K562 (cell line): ENCODE measurements at regions not wholly inside any gene's neighbourhood (a gene's known extent, or its start where the extent isn't known, plus 50 kb on each side); places are given as distances from the start of the nearest gene placed in this dataset.

Experiments used
- ATAC-seq: fragments of 200-7000 bp; cut with Tn5 transposase; 3 replicates; pipeline ENCODE4 v1.9.1; 2020; ENCODE audit warnings: moderate library complexity
- BruUV-seq: library from RNA; stranded (reverse); fragments of 400-500 nt; replicated peaks from 2 replicates; lab custom pipeline; 2021; lab: Mats Ljungman, UMichigan
- CTCF ChIA-PET: fragments of 300-600 bp; formaldehyde crosslinking; extraction: SDS; loops from one replicate; lab custom pipeline; 2021; ENCODE audit warnings: low intra/inter-chr PET ratio; lab: Yijun Ruan, JAX
- POLR2A ChIA-PET: fragments of 300-600, 350-650 bp; sonication (Branson Sonifier 250); formaldehyde crosslinking; extraction: SDS; loops from one replicate; lab custom pipeline; 2021; ENCODE audit warnings: antibody characterized with exemption, inconsistent platforms; lab: Yijun Ruan, JAX
- DNase-seq, 4 experiments: peaks; one replicate each; pipeline versions ENCODE4 v3.0.0 to v3.0.0-alpha.2; 2011 to 2018; ENCODE audit warnings: low spot score in 3 of 4, mixed read lengths in 3 of 4; ENCODE audit errors: extremely low read depth in 1 of 4
- FAIRE-seq: peaks from 2 replicates; lab custom pipeline; 2011; peaks lifted over from hg19 to GRCh38; lab: Jason Lieb, UNC
- H2AFZ ChIP-seq: 2 replicates; pipeline ENCODE4 v1.6.0; 2011; ENCODE audit warnings: low read depth, low read length, control low read depth, inconsistent platforms
- H3K27ac ChIP-seq: fragments of 200-600 bp; 3 replicates; pipeline ENCODE4 v1.8.0; 2011; ENCODE audit warnings: low read depth, mild to moderate bottlenecking, control low read depth, inconsistent platforms, low read length, moderate library complexity, mixed read lengths; ENCODE audit errors: extremely low read depth
- H3K27me3 ChIP-seq, 2 experiments: fragments of 300-600 bp in 1 of 2; 2 replicates in 1 of 2; 3 replicates in 1 of 2; pipeline versions ENCODE4 v1.6.0 to v1.8.0; 2011; ENCODE audit warnings: inconsistent platforms in 2 of 2, low read length in 2 of 2, mild to moderate bottlenecking in 1 of 2, mixed read lengths in 1 of 2, moderate library complexity in 1 of 2; ENCODE audit not compliant: control insufficient read depth in 2 of 2, insufficient read depth in 2 of 2
- H3K36me3 ChIP-seq: fragments of 300-600 bp; 3 replicates; pipeline ENCODE4 v1.8.0; 2011; ENCODE audit warnings: mild to moderate bottlenecking, low read length, inconsistent platforms; ENCODE audit not compliant: control insufficient read depth, insufficient read depth
- H3K4me1 ChIP-seq, 2 experiments: fragments of 200-600 bp in 1 of 2; replicated peaks in 1 of 2; 2 replicates in 1 of 2; 3 replicates in 1 of 2; pipeline versions ENCODE4 v1.5.1 to v1.8.0; 2011; ENCODE audit warnings: inconsistent platforms in 2 of 2, low read length in 2 of 2, mild to moderate bottlenecking in 1 of 2, mixed read lengths in 1 of 2, moderate library complexity in 1 of 2; ENCODE audit not compliant: control insufficient read depth in 2 of 2, insufficient read depth in 2 of 2
- H3K4me2 ChIP-seq: 2 replicates; pipeline ENCODE4 v1.6.1; 2011; ENCODE audit warnings: low read length, control low read depth, inconsistent platforms, mixed read lengths; ENCODE audit not compliant: insufficient read depth
- H3K4me3 ChIP-seq: fragments of 200-600 bp; sonication (generic), shearing (Covaris generic); 2 replicates; pipeline ENCODE4 v1.5.1; 2016; ENCODE audit warnings: control low read depth, inconsistent platforms
- H3K79me2 ChIP-seq: fragments of 200-600 bp; 3 replicates; pipeline ENCODE4 v1.8.0; 2011; ENCODE audit warnings: low read length, inconsistent platforms; ENCODE audit not compliant: control insufficient read depth, insufficient read depth
- H3K9ac ChIP-seq, 2 experiments: 2 replicates each; pipeline versions ENCODE4 v1.6.0 to v1.6.1; 2011; ENCODE audit warnings: low read depth in 2 of 2, low read length in 2 of 2, control low read depth in 1 of 2, inconsistent platforms in 1 of 2, mild to moderate bottlenecking in 1 of 2, mixed read lengths in 1 of 2; ENCODE audit not compliant: insufficient read depth in 1 of 2
- H3K9me1 ChIP-seq: one replicate; pipeline ENCODE4 v1.6.0; 2011; ENCODE audit warnings: inconsistent platforms, mild to moderate bottlenecking, low read length, moderate library complexity; ENCODE audit not compliant: control insufficient read depth, insufficient read depth
- H3K9me3 ChIP-seq: replicated peaks from 2 replicates; pipeline ENCODE4 v1.5.1; 2011; ENCODE audit warnings: low read depth, low read length, inconsistent platforms; ENCODE audit not compliant: control insufficient read depth, insufficient read depth
- H4K20me1 ChIP-seq: replicated peaks from 2 replicates; pipeline ENCODE4 v1.6.1; 2011; ENCODE audit warnings: low read length, inconsistent platforms, mixed read lengths; ENCODE audit not compliant: control insufficient read depth, insufficient read depth
- ATF1 ChIP-seq, 2 experiments: fragments of 450-650 bp in 1 of 2; IDR thresholded peaks; 2 replicates each; pipeline ENCODE4 v1.6.1; 2016; ENCODE audit warnings: missing compliant biosample characterization in 1 of 2, missing genetic modification characterization in 1 of 2
- CBFA2T3 ChIP-seq: fragments of 450-650 bp; IDR thresholded peaks from 2 replicates; pipeline ENCODE4 v1.6.1; 2017
- HOXB6 ChIP-seq: fragments of 250-450 bp; sonication (Bioruptor Pico); IDR thresholded peaks from 2 replicates; pipeline ENCODE4 v1.5.1; 2022; ENCODE audit warnings: mild to moderate bottlenecking, borderline replicate concordance
- MBD2 ChIP-seq: sonication (generic); IDR thresholded peaks from 2 replicates; pipeline ENCODE4 v1.6.1; 2016; ENCODE audit warnings: low read depth, borderline replicate concordance
- MCM5 ChIP-seq: fragments of 450-650 bp; IDR thresholded peaks from 2 replicates; pipeline ENCODE4 v1.6.1; 2016; ENCODE audit warnings: low read depth
- SIN3A ChIP-seq, 2 experiments: fragments of 150-350 bp in 1 of 2; IDR thresholded peaks; 2 replicates each; pipeline ENCODE4 v1.6.1; 2011 to 2016; ENCODE audit warnings: borderline replicate concordance in 2 of 2, low read depth in 2 of 2, low read length in 2 of 2, mild to moderate bottlenecking in 2 of 2, moderate library complexity in 2 of 2; ENCODE audit not compliant: control insufficient read depth in 1 of 2
- SPI1 ChIP-seq: IDR thresholded peaks from 2 replicates; pipeline ENCODE4 v1.6.1; 2011; ENCODE audit warnings: low read depth, low read length, control low read depth, borderline replicate concordance
- TAF15 ChIP-seq: fragments of 200-400 bp; formaldehyde crosslinking; IDR thresholded peaks from 2 replicates; pipeline ENCODE4 v1.6.1; 2017; ENCODE audit warnings: mild to moderate bottlenecking, low read depth, low read length, moderate library complexity
- ZKSCAN8 ChIP-seq: fragments of 200-800 bp; sonication (Bioruptor generic); IDR thresholded peaks from 2 replicates; pipeline ENCODE4 v1.6.1; 2016; ENCODE audit warnings: missing genetic modification characterization, missing compliant biosample characterization
- ZNF280B ChIP-seq: fragments of 250-450 bp; sonication (Bioruptor Pico); IDR thresholded peaks from 2 replicates; pipeline ENCODE4 v1.5.1; 2021; ENCODE audit warnings: mild to moderate bottlenecking
- WGBS: fragments of 100-300 bp; shearing (Covaris generic); methylation state at CpG from one replicate; pipeline ENCODE4 v1.1.6; 2016; ENCODE audit warnings: low coverage, mixed read lengths; ENCODE audit not compliant: insufficient coverage; ENCODE audit errors: missing lambda C conversion rate; 5-methylcytosine and 5-hydroxymethylcytosine counted together
- in situ Hi-C: fragments of 300-500 bp; cut with MboI; formaldehyde crosslinking; loops from 4 replicates; pipeline ENCODE4 v1.15.0; 2018; ENCODE audit warnings: inconsistent platforms, mixed read lengths
- intact Hi-C: fragments of 100-400 bp; cut with micrococcal nuclease; formaldehyde crosslinking; loops from 2 replicates; pipeline ENCODE4 v1.14.2; 2022
- TF ChIP-seq, protein P1 (sequence below): fragments of 250-450 bp; sonication (Bioruptor Pico); IDR thresholded peaks from 2 replicates; pipeline ENCODE4 v1.6.1; 2021; ENCODE audit warnings: mild to moderate bottlenecking
- TF ChIP-seq, protein P2 (sequence below): fragments of 450-650 bp; IDR thresholded peaks from 2 replicates; pipeline ENCODE4 v1.6.1; 2017; ENCODE audit warnings: antibody characterized with exemption, mild to moderate bottlenecking
- TF ChIP-seq, protein P3 (sequence below): fragments of 250-450 bp; sonication (Bioruptor Pico); IDR thresholded peaks from 2 replicates; pipeline ENCODE4 v1.4.0; 2020; ENCODE audit warnings: mild to moderate bottlenecking, moderate library complexity

DNA sequence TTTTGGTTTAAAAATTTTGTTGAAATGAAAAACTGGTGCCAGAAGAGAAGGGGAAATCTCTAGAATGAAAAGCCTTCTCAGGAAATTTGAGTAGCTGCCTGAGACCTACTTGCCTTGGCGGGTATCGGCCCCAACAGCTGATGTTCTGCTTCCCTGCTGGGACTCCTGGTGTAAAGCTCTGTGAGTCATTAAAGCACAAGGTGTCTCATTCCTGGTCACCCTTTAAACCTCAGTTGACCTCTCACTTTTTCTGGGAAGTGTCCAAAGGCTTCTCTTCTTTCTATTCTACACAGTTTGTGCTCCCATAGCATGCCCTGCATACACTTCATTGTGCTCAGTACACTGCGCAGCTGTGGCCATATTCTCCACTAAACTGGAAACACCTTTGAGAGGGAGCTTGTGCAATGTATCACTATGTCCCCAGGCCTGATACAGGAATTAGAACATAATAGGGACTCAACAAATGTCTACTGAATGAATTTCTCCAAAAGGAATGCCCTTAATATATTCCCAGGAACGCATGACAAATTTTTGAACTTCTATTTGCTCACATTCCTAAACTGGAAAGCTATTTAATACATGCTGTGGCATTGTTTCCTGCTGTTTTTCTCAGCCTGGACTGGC is 303.9 kb downstream of the SDHAF3 start:
- ChIA-PET CTCF (no interaction called here), POLR2A (no interaction called here)
- Histone ChIP-seq H3K4me3 (no peak overlapping the region), H4K20me1 (no peaks in the 10 kb centered on the region), H3K27me3 (no peaks in the 10 kb centered on the region; a peak in 1 of 5 replicates), H2AFZ (no peak overlapping the region), H3K27ac (no peak overlapping the region), H3K9me3 (no peaks in the 10 kb centered on the region), H3K9ac (no peak overlapping the region), H3K4me1 (no peaks in the 10 kb centered on the region), H3K4me2 (no peak overlapping the region), H3K9me1 (no peaks in the 10 kb centered on the region), H3K36me3 (no peaks in the 10 kb centered on the region), H3K79me2 (no peaks in the 10 kb centered on the region)
- FAIRE-seq (no peak), DNase-seq (no peak), ATAC-seq (no peak)
- intact Hi-C loops (no loop called here), in situ Hi-C loops (no loop called here)
- BruUV-seq, result no TSS peak
- WGBS, result 1% methylated on average over 4 of the region's 4 CpGs
- no peak for TF ChIP-seq SIN3A (IDR thresholded peaks at IDR 0.05; ENCODE audit: borderline replicate concordance in 2 of 2, control insufficient read depth in 1 of 2, low read depth in 2 of 2, low read length in 2 of 2)
- TF ChIP-seq, protein P1, sequence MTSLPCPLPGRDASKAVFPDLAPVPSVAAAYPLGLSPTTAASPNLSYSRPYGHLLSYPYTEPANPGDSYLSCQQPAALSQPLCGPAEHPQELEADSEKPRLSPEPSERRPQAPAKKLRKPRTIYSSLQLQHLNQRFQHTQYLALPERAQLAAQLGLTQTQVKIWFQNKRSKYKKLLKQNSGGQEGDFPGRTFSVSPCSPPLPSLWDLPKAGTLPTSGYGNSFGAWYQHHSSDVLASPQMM (CRISPR knock-in tag), result no peak
- no peak for TF ChIP-seq HOXB6 (CRISPR knock-in tag)
- no peak for TF ChIP-seq ZNF280B (CRISPR knock-in tag)
- TF ChIP-seq MBD2, result no peak
- TF ChIP-seq ATF1 (CRISPR knock-in tag; IDR thresholded peaks at IDR 0.05), result no peak
- no peak for TF ChIP-seq ATF1 (tag; IDR thresholded peaks at IDR 0.05)
- no peak for TF ChIP-seq SPI1
- TF ChIP-seq CBFA2T3, result no peak
- TF ChIP-seq, protein P2, sequence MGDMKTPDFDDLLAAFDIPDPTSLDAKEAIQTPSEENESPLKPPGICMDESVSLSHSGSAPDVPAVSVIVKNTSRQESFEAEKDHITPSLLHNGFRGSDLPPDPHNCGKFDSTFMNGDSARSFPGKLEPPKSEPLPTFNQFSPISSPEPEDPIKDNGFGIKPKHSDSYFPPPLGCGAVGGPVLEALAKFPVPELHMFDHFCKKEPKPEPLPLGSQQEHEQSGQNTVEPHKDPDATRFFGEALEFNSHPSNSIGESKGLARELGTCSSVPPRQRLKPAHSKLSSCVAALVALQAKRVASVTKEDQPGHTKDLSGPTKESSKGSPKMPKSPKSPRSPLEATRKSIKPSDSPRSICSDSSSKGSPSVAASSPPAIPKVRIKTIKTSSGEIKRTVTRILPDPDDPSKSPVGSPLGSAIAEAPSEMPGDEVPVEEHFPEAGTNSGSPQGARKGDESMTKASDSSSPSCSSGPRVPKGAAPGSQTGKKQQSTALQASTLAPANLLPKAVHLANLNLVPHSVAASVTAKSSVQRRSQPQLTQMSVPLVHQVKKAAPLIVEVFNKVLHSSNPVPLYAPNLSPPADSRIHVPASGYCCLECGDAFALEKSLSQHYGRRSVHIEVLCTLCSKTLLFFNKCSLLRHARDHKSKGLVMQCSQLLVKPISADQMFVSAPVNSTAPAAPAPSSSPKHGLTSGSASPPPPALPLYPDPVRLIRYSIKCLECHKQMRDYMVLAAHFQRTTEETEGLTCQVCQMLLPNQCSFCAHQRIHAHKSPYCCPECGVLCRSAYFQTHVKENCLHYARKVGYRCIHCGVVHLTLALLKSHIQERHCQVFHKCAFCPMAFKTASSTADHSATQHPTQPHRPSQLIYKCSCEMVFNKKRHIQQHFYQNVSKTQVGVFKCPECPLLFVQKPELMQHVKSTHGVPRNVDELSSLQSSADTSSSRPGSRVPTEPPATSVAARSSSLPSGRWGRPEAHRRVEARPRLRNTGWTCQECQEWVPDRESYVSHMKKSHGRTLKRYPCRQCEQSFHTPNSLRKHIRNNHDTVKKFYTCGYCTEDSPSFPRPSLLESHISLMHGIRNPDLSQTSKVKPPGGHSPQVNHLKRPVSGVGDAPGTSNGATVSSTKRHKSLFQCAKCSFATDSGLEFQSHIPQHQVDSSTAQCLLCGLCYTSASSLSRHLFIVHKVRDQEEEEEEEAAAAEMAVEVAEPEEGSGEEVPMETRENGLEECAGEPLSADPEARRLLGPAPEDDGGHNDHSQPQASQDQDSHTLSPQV, result no peak
- TF ChIP-seq ZKSCAN8, result no peak
- TF ChIP-seq TAF15, result no peak
- no peak for TF ChIP-seq MCM5
- TF ChIP-seq, protein P3, sequence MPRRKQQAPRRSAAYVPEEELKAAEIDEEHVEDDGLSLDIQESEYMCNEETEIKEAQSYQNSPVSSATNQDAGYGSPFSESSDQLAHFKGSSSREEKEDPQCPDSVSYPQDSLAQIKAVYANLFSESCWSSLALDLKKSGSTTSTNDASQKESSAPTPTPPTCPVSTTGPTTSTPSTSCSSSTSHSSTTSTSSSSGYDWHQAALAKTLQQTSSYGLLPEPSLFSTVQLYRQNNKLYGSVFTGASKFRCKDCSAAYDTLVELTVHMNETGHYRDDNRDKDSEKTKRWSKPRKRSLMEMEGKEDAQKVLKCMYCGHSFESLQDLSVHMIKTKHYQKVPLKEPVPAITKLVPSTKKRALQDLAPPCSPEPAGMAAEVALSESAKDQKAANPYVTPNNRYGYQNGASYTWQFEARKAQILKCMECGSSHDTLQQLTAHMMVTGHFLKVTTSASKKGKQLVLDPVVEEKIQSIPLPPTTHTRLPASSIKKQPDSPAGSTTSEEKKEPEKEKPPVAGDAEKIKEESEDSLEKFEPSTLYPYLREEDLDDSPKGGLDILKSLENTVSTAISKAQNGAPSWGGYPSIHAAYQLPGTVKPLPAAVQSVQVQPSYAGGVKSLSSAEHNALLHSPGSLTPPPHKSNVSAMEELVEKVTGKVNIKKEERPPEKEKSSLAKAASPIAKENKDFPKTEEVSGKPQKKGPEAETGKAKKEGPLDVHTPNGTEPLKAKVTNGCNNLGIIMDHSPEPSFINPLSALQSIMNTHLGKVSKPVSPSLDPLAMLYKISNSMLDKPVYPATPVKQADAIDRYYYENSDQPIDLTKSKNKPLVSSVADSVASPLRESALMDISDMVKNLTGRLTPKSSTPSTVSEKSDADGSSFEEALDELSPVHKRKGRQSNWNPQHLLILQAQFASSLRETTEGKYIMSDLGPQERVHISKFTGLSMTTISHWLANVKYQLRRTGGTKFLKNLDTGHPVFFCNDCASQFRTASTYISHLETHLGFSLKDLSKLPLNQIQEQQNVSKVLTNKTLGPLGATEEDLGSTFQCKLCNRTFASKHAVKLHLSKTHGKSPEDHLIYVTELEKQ (CRISPR knock-in tag), result no peak
